ENCODE measurements at regions not wholly inside any gene's neighbourhood (a gene's known extent, or its start where the extent isn't known, plus 50 kb on each side); places are given as distances from the start of the nearest gene placed in this dataset.

DNA sequence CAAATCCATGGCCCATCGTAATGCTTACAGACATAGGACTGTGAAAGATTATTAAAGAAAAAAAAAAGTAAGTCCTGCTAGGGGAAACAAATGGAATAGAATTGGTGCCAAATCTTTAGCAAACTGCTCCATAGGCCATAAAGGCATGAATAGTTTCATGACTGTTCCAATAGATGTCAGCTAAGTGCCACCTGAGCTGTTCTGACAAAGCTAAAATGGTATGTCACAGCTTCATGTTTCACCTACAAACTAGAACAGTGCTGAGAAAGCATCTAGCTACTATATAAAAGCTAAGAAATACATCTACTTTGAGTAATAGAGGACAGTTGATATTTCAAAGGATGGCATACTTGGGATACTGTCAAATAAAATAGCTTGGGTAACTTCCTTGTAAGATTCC lies 771.6 kb upstream of the CA10 start:
- TF ChIP-seq, protein P1, sequence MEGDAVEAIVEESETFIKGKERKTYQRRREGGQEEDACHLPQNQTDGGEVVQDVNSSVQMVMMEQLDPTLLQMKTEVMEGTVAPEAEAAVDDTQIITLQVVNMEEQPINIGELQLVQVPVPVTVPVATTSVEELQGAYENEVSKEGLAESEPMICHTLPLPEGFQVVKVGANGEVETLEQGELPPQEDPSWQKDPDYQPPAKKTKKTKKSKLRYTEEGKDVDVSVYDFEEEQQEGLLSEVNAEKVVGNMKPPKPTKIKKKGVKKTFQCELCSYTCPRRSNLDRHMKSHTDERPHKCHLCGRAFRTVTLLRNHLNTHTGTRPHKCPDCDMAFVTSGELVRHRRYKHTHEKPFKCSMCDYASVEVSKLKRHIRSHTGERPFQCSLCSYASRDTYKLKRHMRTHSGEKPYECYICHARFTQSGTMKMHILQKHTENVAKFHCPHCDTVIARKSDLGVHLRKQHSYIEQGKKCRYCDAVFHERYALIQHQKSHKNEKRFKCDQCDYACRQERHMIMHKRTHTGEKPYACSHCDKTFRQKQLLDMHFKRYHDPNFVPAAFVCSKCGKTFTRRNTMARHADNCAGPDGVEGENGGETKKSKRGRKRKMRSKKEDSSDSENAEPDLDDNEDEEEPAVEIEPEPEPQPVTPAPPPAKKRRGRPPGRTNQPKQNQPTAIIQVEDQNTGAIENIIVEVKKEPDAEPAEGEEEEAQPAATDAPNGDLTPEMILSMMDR (optimal IDR thresholded peaks at IDR 0.05 in 1 of 3, IDR thresholded peaks at IDR 0.05 in 1 of 3, conservative IDR thresholded peaks at IDR 0.05 in 1 of 3; ENCODE audit: extremely low read depth in 1 of 3, insufficient read depth in 2 of 3, low read length in 3 of 3), result no peak
- TF ChIP-seq EZH2 (IDR thresholded peaks at IDR 0.05; ENCODE audit: low read length), result no peak
